ENCODE measurements at regions not wholly inside any gene's neighbourhood (a gene's known extent, or its start where the extent isn't known, plus 50 kb on each side); places are given as distances from the start of the nearest gene placed in this dataset.

DNA sequence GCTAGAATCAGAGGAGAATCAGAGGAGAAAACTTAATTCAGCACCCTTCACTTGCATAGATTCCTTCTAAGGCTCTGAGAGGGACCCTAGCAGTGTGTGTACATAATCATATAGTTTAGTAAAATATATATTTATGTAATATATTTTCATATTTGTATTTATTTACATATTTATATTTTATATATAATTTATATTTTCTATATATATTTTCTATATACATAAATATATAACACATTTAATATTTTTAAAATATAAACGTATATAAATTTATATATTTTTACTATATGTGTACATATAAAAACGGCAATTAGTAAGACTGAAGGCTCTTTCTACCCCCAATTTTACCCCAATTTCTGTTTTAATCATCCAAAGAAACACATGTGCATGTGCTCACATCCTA lies 80.3 kb downstream of the NXPE2 start:
- H3K36me3 Mint-ChIP-seq = no peaks in the 10 kb centered on the region
- no peaks in the 10 kb centered on the region for H3K4me1 Mint-ChIP-seq
- H3K9me3 Mint-ChIP-seq = no peaks in the 10 kb centered on the region
- DNase-seq = no peak
- CTCF ChIA-PET = no interaction called here
- no peak overlapping the region for H3K4me3 Mint-ChIP-seq
- H3K27me3 Mint-ChIP-seq = peaks cover 4% of the 10 kb centered on the region
- H3K27ac Mint-ChIP-seq = no peak overlapping the region

DNA sequence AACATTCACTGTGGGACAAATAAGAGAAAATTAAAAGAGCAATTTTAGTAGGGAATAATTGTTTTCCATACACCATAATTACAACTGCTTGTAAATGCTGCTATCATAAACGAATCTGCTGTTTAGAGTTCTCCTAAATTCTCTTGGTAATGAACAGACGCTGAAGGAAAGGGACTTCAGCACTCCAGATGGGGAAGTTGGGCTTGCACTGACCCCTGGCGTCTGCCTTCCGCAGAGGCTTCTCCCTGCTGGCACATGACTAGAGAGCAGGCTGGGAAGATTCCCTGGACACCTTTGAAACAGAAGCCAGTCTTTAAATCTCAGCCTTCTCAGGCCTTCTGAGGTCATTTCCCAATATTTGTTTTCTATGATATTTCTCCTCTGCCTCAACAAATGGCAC lies 84.1 kb downstream of the NXPE2 start:
- DNase-seq = peak; percentile 44
- CTCF ChIA-PET = no interaction called here
- no peaks in the 10 kb centered on the region for H3K4me1 Mint-ChIP-seq

DNA sequence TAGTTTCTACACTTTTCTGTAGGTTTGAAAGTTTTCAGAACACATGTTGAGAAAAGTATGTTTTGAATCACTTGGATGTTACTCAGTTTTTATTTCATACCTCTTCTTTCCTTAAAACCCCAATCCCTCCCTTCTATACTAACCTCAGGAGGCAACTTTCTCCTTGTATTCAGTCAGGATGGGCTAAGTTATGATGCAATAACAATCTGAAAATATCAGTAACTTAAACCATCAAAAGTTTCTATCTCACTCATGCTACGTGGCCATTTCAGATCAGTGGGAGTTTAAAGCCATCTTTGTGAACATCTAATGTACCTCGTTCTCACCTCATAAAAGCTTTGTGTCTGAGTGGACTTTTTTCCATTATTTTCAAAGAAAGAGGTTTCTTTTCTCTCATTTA lies 86.2 kb downstream of the NXPE2 start:
- no peaks in the 10 kb centered on the region for H3K4me1 Mint-ChIP-seq
- peaks cover 3% of the 10 kb centered on the region for H3K27me3 Mint-ChIP-seq
- CTCF ChIA-PET = no interaction called here
- H3K9me3 Mint-ChIP-seq = no peaks in the 10 kb centered on the region
- H3K4me3 Mint-ChIP-seq = no peak overlapping the region
- H3K36me3 Mint-ChIP-seq = no peaks in the 10 kb centered on the region
- no peak for DNase-seq
- H3K27ac Mint-ChIP-seq = no peak overlapping the region

More for the DNA sequence above, 84.1 kb downstream of the NXPE2 start:
- Mint-ChIP-seq H3K36me3 (no peaks in the 10 kb centered on the region), H3K4me3 (no peak overlapping the region), H3K9me3 (no peaks in the 10 kb centered on the region), H3K27me3 (peaks cover 7% of the 10 kb centered on the region), H3K27ac (no peak overlapping the region)

DNA sequence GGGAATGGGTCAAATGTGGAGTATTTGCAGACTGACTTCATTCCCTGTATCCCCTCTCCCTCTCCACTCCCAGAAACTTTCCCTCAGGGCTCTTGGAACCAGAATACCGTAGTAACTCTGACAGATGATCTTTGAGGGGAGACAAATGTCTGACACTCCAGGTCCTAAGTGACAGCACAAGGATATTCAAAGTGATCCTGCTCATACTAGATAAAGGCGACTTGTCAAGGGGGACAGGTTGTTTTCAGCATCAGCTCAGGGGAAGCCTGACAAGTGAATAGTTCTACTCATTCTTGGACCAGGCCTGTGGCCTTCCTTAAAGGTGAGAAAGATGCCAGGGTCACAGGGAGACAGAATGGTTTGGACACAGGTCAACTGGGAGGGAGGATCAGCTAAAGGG lies 92.8 kb downstream of the NXPE2 start:
- CTCF ChIA-PET = no interaction called here
- no peaks in the 10 kb centered on the region for H3K4me1 Mint-ChIP-seq
- DNase-seq = no peak
- H3K36me3 Mint-ChIP-seq = no peaks in the 10 kb centered on the region
- no peaks in the 10 kb centered on the region for H3K9me3 Mint-ChIP-seq
- H3K27me3 Mint-ChIP-seq = peaks cover 3% of the 10 kb centered on the region
- H3K4me3 Mint-ChIP-seq = no peak overlapping the region
- H3K27ac Mint-ChIP-seq = no peak overlapping the region

DNA sequence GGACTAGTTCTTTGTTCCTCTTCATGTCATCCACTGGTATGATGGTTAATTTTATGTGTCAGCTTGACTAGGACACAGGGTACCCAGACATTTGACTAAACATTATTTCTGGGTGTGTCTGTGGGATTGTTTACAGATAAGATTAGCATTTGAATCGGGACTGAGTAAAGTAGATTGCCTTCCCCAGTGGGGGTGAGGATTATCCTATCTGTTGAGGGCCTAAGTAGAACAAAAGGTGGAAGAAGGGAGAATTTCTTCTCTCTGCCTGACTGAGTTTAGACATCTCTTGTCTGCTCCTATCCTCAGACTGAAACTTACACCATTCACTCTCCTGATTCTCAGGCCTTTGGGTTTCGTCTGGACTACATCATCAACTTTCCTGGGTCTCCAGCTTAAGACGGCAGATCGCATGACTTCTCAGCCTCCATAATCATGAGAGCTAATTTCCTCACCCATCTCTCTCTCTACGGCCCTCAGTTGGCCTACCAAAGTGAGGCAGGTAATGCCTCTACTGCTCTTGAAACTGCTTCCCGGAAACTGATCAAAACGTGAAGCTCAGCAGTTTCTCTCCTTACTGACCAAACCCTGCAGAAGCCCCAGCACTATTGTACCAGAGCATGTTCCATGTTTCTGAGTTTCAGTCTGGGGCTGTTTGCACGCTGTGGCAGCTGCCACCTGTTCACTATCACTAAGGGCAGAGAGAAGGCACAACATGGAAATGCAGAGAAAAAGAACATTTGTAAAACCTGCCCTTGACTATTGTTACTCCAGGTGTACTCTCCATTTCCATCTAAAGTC lies 95.4 kb downstream of the NXPE2 start:
- no peak overlapping the region for H3K4me3 Mint-ChIP-seq
- peaks cover 2% of the 10 kb centered on the region for H3K4me1 Mint-ChIP-seq
- CTCF ChIA-PET = interaction anchor here (2.6 kb wide), 1 partner anchor 10 kb away, joined by 8 read pairs; no protein-coding TSS in a partner anchor
- no peaks in the 10 kb centered on the region for H3K27me3 Mint-ChIP-seq
- H3K27ac Mint-ChIP-seq = no peak overlapping the region
- H3K36me3 Mint-ChIP-seq = no peaks in the 10 kb centered on the region
- no peaks in the 10 kb centered on the region for H3K9me3 Mint-ChIP-seq
- DNase-seq = no peak

DNA sequence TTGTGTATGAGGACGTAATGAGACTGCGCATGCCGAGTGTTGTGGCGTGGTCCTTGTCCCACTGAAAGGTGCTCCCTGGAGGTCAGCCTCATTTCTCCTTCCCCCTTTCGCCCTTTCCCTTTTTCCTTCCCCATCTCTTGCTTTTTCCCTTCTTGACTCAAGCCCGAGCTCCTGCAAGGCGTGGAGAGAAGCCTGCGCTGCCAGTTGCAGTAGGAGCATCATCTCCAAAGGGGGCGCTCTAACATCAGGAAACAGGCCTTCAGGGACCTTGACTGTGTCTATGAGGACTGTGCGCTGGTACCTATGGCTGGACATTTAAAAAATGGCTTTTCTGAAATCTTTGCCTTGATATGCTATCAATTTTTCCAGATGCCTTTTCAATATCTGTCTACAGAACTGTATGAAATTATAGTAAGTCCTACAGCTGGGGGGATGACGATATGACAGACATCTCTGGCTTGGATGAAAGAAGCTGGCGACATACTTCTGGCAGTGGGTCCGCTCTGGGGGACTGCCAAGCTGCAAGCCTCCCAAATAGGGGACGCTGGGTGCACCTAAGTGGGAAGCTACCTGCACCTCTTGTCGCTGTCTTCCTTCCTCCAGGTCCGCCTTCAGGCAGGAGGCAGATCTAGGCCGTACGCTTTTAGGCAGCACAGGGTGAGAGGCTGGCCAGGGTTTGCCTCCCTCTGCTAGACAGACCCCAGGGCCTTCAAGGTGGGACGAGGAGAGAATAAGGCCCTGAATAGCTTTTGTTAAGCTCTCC lies 96.5 kb downstream of the NXPE2 start:
- CTCF ChIA-PET = interaction anchor here (0.6 to 2.6 kb wide), 3 partner anchors 9 to 798 kb away, joined by 3 to 8 read pairs (median 3); no protein-coding TSS in a partner anchor
- no peak overlapping the region for H3K27ac Mint-ChIP-seq
- H3K27me3 Mint-ChIP-seq = peaks cover 3% of the 10 kb centered on the region
- H3K36me3 Mint-ChIP-seq = no peaks in the 10 kb centered on the region
- H3K9me3 Mint-ChIP-seq = no peaks in the 10 kb centered on the region
- no peak for DNase-seq
- peaks cover 5% of the 10 kb centered on the region for H3K4me1 Mint-ChIP-seq
- H3K4me3 Mint-ChIP-seq = no peak overlapping the region

DNA sequence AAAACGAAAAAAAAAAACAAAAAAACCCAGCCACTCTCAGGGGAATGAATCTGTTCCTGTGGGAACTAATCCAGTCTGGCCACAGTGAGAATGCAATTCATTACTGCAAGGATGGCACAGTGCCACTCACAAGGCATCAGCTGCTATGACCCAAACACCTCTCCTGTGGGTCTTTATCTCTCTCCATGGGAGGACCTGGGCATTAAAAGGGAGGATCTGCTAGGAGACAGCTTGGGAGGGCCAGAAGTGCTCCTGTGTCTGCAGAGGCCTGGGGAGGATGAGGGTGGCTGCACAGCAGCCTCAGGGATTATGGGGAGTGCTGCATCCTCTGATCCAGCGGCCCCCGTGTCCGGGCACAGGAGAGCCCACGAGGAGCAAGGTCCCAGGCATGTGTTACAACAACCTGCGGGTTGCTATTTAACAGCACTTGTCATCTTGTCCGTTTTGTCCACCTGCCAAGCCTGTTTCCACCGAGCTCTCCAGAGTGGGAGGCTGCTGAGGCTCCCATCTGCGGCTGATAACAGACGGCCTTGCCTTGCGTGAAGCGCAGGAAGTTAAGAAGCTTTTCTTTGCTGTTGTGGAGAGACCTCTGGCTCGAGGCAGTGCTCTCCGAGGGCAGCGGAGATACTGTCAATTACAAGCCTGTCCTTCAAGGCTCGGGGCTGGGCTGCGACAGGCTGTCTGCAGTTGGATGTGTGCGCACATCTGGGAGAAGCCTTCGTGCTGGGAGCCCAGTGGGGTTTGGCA lies 97.7 kb downstream of the NXPE2 start:
- no peak overlapping the region for H3K27ac Mint-ChIP-seq
- H3K9me3 Mint-ChIP-seq = no peaks in the 10 kb centered on the region
- CTCF ChIA-PET = no interaction called here
- no peak for DNase-seq
- H3K36me3 Mint-ChIP-seq = no peaks in the 10 kb centered on the region
- H3K4me3 Mint-ChIP-seq = no peak overlapping the region
- H3K4me1 Mint-ChIP-seq = peaks cover 9% of the 10 kb centered on the region
- peaks cover 3% of the 10 kb centered on the region for H3K27me3 Mint-ChIP-seq

DNA sequence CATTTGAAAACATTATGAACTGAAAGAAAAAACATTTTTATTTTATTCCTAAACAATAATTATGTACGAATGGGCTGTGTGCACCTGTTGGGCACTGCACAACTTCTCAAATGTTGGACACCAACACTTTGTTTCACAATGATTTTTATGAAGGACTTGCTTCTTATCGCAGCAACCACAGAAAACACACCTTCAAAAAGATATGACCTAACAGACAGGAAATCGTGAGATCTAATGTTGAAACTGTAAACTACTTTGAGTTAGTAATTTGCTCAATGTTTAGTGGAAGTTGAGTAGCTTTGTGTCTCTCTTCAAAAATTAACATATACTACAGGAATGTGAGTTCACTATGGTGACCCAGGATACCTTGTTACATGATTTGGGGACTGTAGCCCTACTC lies 98.6 kb downstream of the NXPE2 start:
- H3K9me3 Mint-ChIP-seq = no peaks in the 10 kb centered on the region
- DNase-seq = no peak
- CTCF ChIA-PET = no interaction called here
- H3K4me1 Mint-ChIP-seq = peaks cover 9% of the 10 kb centered on the region
- no peak overlapping the region for H3K27ac Mint-ChIP-seq
- no peak overlapping the region for H3K4me3 Mint-ChIP-seq
- H3K27me3 Mint-ChIP-seq = peaks cover 3% of the 10 kb centered on the region
- no peaks in the 10 kb centered on the region for H3K36me3 Mint-ChIP-seq

DNA sequence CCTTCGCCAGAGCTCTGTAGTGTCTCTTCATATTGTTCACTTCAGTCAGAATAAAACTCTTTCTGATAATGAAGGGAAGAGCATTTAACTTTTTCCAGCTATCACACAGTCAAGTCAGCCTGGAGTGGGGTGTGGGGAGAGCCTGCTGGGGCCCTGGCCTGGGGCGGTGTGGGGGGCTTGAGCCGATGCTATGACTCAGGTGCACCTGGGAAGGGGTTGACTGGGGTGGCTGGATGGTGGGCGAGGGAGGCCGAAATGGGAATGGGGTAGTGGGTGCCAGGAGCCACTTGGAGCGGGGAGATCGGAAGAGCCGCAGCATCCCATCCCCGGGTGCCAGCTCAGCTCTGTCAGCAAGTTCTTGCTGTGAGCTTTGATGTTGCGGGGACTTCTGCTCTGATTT lies 100.9 kb downstream of the NXPE2 start:
- CTCF ChIA-PET = no interaction called here
- DNase-seq = no peak
- H3K36me3 Mint-ChIP-seq = no peaks in the 10 kb centered on the region
- peaks cover 9% of the 10 kb centered on the region for H3K4me1 Mint-ChIP-seq
- peaks cover 3% of the 10 kb centered on the region for H3K27me3 Mint-ChIP-seq
- H3K4me3 Mint-ChIP-seq = no peak overlapping the region
- H3K27ac Mint-ChIP-seq = no peak overlapping the region
- H3K9me3 Mint-ChIP-seq = no peaks in the 10 kb centered on the region

DNA sequence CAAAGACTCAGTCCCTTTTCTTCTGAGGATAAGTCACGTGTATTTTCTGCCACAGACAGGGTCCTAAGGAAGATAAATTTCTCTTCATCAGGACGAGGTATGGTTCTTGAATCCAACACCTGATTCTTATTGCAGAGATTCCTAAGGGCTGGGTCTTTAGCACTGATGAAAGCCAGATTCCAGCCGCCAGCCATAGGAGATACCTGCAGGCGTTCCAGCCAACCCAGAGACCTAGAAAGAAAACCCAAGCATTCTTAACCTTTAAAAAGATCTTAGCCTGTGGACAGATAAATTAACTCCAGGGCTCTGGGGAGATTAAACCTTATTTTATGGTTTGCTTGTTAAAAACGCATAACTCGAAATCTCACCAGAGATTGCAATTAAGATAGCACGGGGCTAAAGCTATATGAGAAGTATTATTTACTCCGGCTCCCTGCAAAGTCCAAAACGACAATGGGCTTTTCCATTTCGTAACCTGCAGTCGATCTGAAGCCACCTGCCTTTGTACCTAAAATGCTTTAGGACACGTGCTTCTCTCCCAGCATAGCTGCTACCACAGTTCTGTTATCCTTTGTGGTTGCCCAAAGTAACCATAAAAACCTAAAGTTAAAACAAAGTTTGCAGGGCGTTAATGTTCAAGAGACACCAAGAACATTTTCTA lies 104.5 kb downstream of the NXPE2 start:
- Mint-ChIP-seq H3K27ac (no peak overlapping the region), H3K9me3 (no peaks in the 10 kb centered on the region), H3K4me3 (no peak overlapping the region), H3K36me3 (no peaks in the 10 kb centered on the region), H3K4me1 (peaks cover 7% of the 10 kb centered on the region), H3K27me3 (peaks cover 3% of the 10 kb centered on the region)
- no peak for DNase-seq
- CTCF ChIA-PET = interaction anchor here (1.8 kb wide), 1 partner anchor 9 kb away, joined by 8 read pairs; no protein-coding TSS in a partner anchor

DNA sequence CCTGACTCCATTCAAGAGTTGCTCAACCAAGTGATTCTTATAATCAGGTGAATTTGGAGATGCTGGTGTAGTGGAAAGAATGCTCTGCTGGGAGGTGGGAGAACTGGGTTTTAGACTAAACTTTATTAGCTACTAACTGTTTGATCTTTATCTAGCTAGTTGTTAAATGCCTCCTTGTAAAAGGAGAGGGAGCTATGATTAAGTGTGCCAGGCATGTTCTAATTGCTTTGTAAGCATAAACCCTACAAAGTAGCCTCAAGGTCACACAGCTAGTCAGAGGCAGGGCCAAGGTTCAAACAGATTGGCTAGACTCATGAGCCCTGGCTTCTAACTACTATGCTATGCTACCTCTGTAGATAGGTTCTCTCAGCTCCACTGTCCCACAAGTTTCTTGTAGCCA lies 105.5 kb downstream of the NXPE2 start:
- peaks cover 7% of the 10 kb centered on the region for H3K4me1 Mint-ChIP-seq
- CTCF ChIA-PET = interaction anchor here (1.8 kb wide), 1 partner anchor 10 kb away, joined by 8 read pairs; no protein-coding TSS in a partner anchor
- DNase-seq = no peak
- H3K27me3 Mint-ChIP-seq = peaks cover 3% of the 10 kb centered on the region
- H3K27ac Mint-ChIP-seq = no peak overlapping the region
- no peaks in the 10 kb centered on the region for H3K9me3 Mint-ChIP-seq
- no peak overlapping the region for H3K4me3 Mint-ChIP-seq
- no peaks in the 10 kb centered on the region for H3K36me3 Mint-ChIP-seq

DNA sequence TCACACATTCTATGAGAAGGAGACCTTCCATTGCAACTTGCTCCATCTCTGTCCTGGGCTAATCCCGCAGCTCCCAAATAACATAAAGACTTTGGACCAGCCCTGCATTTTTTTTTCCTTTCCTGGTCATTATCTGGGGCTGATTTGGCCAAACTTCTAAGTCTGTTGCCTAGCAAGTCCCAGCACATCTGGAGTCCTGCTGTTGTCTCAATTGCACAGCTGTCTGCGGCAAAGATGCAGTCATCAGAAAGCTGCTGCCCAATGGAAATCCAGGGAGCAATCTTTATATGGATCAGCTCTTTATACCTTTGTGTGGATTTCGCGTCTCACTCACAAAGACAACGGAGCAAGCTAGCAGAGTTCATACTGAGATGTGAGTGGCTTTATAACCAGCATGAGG lies 105.9 kb downstream of the NXPE2 start:
- no peak for DNase-seq
- CTCF ChIA-PET = interaction anchor here (1.8 kb wide), 1 partner anchor 10 kb away, joined by 8 read pairs; no protein-coding TSS in a partner anchor
- peaks cover 7% of the 10 kb centered on the region for H3K4me1 Mint-ChIP-seq
- H3K36me3 Mint-ChIP-seq = no peaks in the 10 kb centered on the region
- H3K4me3 Mint-ChIP-seq = no peak overlapping the region
- H3K27me3 Mint-ChIP-seq = peaks cover 3% of the 10 kb centered on the region
- no peaks in the 10 kb centered on the region for H3K9me3 Mint-ChIP-seq
- no peak overlapping the region for H3K27ac Mint-ChIP-seq

DNA sequence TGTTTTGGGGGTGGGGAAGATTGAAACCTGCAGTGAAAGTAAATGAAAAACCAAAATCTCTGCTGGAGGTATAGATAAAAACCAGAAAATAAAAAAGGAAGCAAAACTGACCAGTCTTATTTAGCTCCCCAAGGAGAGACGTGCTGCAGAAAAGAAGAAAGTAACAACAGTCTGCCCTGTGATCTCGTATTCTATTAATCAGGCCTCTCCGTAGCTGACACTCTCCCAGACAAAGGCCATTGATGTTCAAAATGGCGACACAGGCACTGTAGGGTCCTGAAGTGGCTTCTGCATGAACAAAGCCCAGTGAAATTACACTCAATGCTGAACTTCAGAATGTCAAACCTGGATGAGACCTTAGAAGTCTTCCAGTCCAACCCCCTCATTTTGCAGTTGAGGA lies 106.6 kb downstream of the NXPE2 start:
- Mint-ChIP-seq H3K27ac (no peak overlapping the region), H3K4me3 (no peak overlapping the region), H3K4me1 (peaks cover 4% of the 10 kb centered on the region), H3K27me3 (no peaks in the 10 kb centered on the region), H3K36me3 (no peaks in the 10 kb centered on the region), H3K9me3 (no peaks in the 10 kb centered on the region)
- CTCF ChIA-PET = no interaction called here
- no peak for DNase-seq

DNA sequence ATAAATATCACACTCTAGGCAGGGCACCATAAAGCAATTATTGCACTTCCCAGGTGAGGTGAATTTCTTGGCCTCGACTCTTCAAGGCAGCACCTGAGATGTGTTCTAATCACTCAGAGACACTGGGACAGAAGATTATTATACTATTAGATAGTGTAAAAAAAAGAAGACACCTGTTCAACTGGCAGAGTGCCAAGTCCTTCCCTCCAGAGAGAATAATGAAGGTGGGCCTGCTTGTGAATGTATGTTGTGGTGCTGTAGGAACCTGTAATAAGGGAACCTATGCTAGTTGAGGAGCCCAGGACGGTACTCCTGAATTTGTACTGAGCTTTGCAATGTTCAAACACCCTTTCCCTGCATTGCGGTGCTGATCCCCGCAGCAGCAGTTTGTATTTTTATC lies 107.5 kb downstream of the NXPE2 start:
- Mint-ChIP-seq H3K4me3 (no peak overlapping the region), H3K36me3 (no peaks in the 10 kb centered on the region), H3K4me1 (no peaks in the 10 kb centered on the region), H3K27ac (no peak overlapping the region), H3K27me3 (no peaks in the 10 kb centered on the region), H3K9me3 (no peaks in the 10 kb centered on the region)
- no peak for DNase-seq
- CTCF ChIA-PET = no interaction called here

All from activated naive CD4-positive, alpha-beta T cell treated with anti-CD3 and anti-CD28 coated beads, Interleukin-2, amount 10 ng/mL, durations not matched to agents 7 days and 5 days (primary cell).